ENCODE measurements at regions not wholly inside any gene's neighbourhood (a gene's known extent, or its start where the extent isn't known, plus 50 kb on each side); places are given as distances from the start of the nearest gene placed in this dataset.
A peak's percentile ranks its signal among the peaks of the same experiment; 100 is the strongest.

- FAIRE-seq (peak; percentile 37), DNase-seq (ENCODE audit: low spot score) (no peak)
These were observed 94.7 kb upstream of the RUNX3 start for GRCh38 chr1:25024615-25025350.

- FAIRE-seq (no peak), DNase-seq (ENCODE audit: low spot score) (no peak)
These were observed 93.8 kb upstream of the RUNX3 start for GRCh38 chr1:25023826-25024225.

GRCh38 chr1:25023190-25023578, 93.1 kb upstream of the RUNX3 start:
- FAIRE-seq (no peak), DNase-seq (ENCODE audit: low spot score) (no peak)

- peak; percentile 40 for FAIRE-seq
- DNase-seq (ENCODE audit: low spot score): peak; percentile 91
These were observed 92.5 kb upstream of the RUNX3 start for GRCh38 chr1:25022361-25023189.

- FAIRE-seq: no peak
These were observed 91.6 kb upstream of the RUNX3 start for GRCh38 chr1:25021591-25022215.

GRCh38 chr1:25020851-25021590, 90.9 kb upstream of the RUNX3 start:
- FAIRE-seq (no peak), DNase-seq (ENCODE audit: low spot score) (no peak)

More at GRCh38 chr1:25021591-25022215, 91.6 kb upstream of the RUNX3 start:
- DNase-seq (ENCODE audit: low spot score): no peak

- FAIRE-seq (no peak), DNase-seq (ENCODE audit: low spot score) (no peak)
These were observed 90.2 kb upstream of the RUNX3 start for GRCh38 chr1:25020173-25020845.

- no peak for DNase-seq (ENCODE audit: low spot score)
- FAIRE-seq: peak; percentile 99
These were observed 89.5 kb upstream of the RUNX3 start for GRCh38 chr1:25019337-25020172.

GRCh38 chr1:25018943-25019336, 88.9 kb upstream of the RUNX3 start:
- DNase-seq (ENCODE audit: low spot score) (no peak), FAIRE-seq (no peak)

GRCh38 chr1:25018110-25018735, 88.1 kb upstream of the RUNX3 start:
- DNase-seq (ENCODE audit: low spot score) (no peak), FAIRE-seq (no peak)

GRCh38 chr1:25017436-25018109, 87.5 kb upstream of the RUNX3 start:
- peak; percentile 34 for DNase-seq (ENCODE audit: low spot score)
- no peak for FAIRE-seq

- FAIRE-seq: no peak
- DNase-seq (ENCODE audit: low spot score): no peak
These were observed 83.2 kb upstream of the RUNX3 start for GRCh38 chr1:25012966-25013962.

- FAIRE-seq (no peak), DNase-seq (ENCODE audit: low spot score) (no peak)
These were observed 82.0 kb upstream of the RUNX3 start for GRCh38 chr1:25011943-25012638.

GRCh38 chr1:25011275-25011674, 81.2 kb upstream of the RUNX3 start:
- DNase-seq (ENCODE audit: low spot score) (no peak), FAIRE-seq (no peak)

- DNase-seq (ENCODE audit: low spot score) (no peak), FAIRE-seq (no peak)
These were observed 79.7 kb upstream of the RUNX3 start for GRCh38 chr1:25009671-25010262.

- FAIRE-seq: no peak
- DNase-seq (ENCODE audit: low spot score): no peak
These were observed 78.1 kb upstream of the RUNX3 start for GRCh38 chr1:25008192-25008485.
